IMR-90 (cell line): ENCODE measurements at regions not wholly inside any gene's neighbourhood (a gene's known extent, or its start where the extent isn't known, plus 50 kb on each side); places are given as distances from the start of the nearest gene placed in this dataset.

ENCODE experiments used
- ATAC-seq: fragments of 200-7000 bp; cut with Tn5 transposase; 2 replicates; pipeline ENCODE4 v1.9.1; 2020; ENCODE audit warnings: low read depth, mild to moderate bottlenecking, moderate library complexity
- BruUV-seq: library from RNA; stranded (reverse); fragments of 400-500 nt; replicated peaks from 2 replicates; lab custom pipeline; 2021; lab: Mats Ljungman, UMichigan
- CTCF ChIA-PET: fragments of 300-600 bp; formaldehyde crosslinking; extraction: SDS; loops from one replicate; lab custom pipeline; 2021; ENCODE audit warnings: antibody characterized with exemption; lab: Yijun Ruan, JAX
- POLR2A ChIA-PET: fragments of 300-600 bp; sonication (Branson Sonifier 250); formaldehyde crosslinking; loops from one replicate; lab custom pipeline; 2022; ENCODE audit warnings: antibody characterized with exemption; ENCODE audit not compliant: unreplicated experiment; lab: Charles Lee
- DNase-seq: peaks from one replicate; pipeline ENCODE4 v3.0.0; 2013
- H2AFZ ChIP-seq: replicated peaks from 2 replicates; pipeline ENCODE3; 2013; ENCODE audit warnings: low read length, mild to moderate bottlenecking; ENCODE audit not compliant: poor library complexity
- H2AK5ac ChIP-seq: 2 replicates; pipeline ENCODE4 v1.6.1; 2013; ENCODE audit warnings: low read depth, low read length, inconsistent platforms
- H2AK9ac ChIP-seq: replicated peaks from 2 replicates; pipeline ENCODE3; 2013; ENCODE audit warnings: mild to moderate bottlenecking, low read depth, low read length, moderate library complexity; ENCODE audit not compliant: poor library complexity
- H2BK120ac ChIP-seq: 2 replicates; pipeline ENCODE4 v1.6.1; 2013; ENCODE audit warnings: low read depth, low read length, inconsistent platforms
- H2BK15ac ChIP-seq: 3 replicates; pipeline ENCODE4 v1.6.1; 2013; ENCODE audit warnings: low read depth, low read length, inconsistent platforms
- H2BK20ac ChIP-seq: 2 replicates; pipeline ENCODE4 v1.6.1; 2013; ENCODE audit warnings: low read depth, mild to moderate bottlenecking, inconsistent platforms, low read length, moderate library complexity
- H2BK5ac ChIP-seq: 2 replicates; pipeline ENCODE4 v1.6.1; 2013; ENCODE audit warnings: mild to moderate bottlenecking, low read depth, low read length, inconsistent platforms; ENCODE audit not compliant: poor library complexity, severe bottlenecking
- H3K14ac ChIP-seq: replicated peaks from 2 replicates; pipeline ENCODE4 v1.6.1; 2013; ENCODE audit warnings: low read depth, low read length, inconsistent platforms
- H3K18ac ChIP-seq: 2 replicates; pipeline ENCODE4 v1.6.1; 2013; ENCODE audit warnings: low read depth, low read length, control low read depth
- H3K23ac ChIP-seq: 2 replicates; pipeline ENCODE4 v1.6.1; 2013; ENCODE audit warnings: low read depth, low read length, inconsistent platforms
- H3K27ac ChIP-seq: 2 replicates; pipeline ENCODE4 v1.5.1; 2013; ENCODE audit warnings: mild to moderate bottlenecking, control low read depth, low read length; ENCODE audit not compliant: insufficient read depth
- H3K27me3 ChIP-seq: 2 replicates; pipeline ENCODE4 v1.6.1; 2013; ENCODE audit warnings: low read length; ENCODE audit not compliant: control insufficient read depth, insufficient read depth
- H3K36me3 ChIP-seq: 2 replicates; pipeline ENCODE4 v1.6.1; 2013; ENCODE audit warnings: low read length, mixed read lengths; ENCODE audit not compliant: control insufficient read depth, insufficient read depth
- H3K4ac ChIP-seq: 2 replicates; pipeline ENCODE4 v1.6.1; 2013; ENCODE audit warnings: low read depth, low read length, inconsistent platforms
- H3K4me1 ChIP-seq: 2 replicates; pipeline ENCODE4 v1.6.1; 2013; ENCODE audit warnings: low read length, mixed read lengths; ENCODE audit not compliant: control insufficient read depth, insufficient read depth
- H3K4me2 ChIP-seq: 2 replicates; pipeline ENCODE4 v1.6.1; 2013; ENCODE audit warnings: low read depth, mild to moderate bottlenecking, control low read depth, low read length, moderate library complexity
- H3K4me3 ChIP-seq: 2 replicates; pipeline ENCODE4 v1.5.1; 2013; ENCODE audit warnings: low read depth, mild to moderate bottlenecking, control low read depth, low read length, moderate library complexity; ENCODE audit not compliant: insufficient read depth
- H3K56ac ChIP-seq: 2 replicates; pipeline ENCODE4 v1.6.1; 2013; ENCODE audit warnings: low read length, inconsistent platforms; ENCODE audit not compliant: insufficient read depth; ENCODE audit errors: extremely low read depth
- H3K79me1 ChIP-seq, 2 experiments: 2 replicates each; pipeline ENCODE4 v1.6.1; 2013; ENCODE audit warnings: low read length in 2 of 2, inconsistent platforms in 1 of 2, low read depth in 1 of 2
- H3K9ac ChIP-seq: 2 replicates; pipeline ENCODE4 v1.6.1; 2013; ENCODE audit warnings: low read depth, low read length, control low read depth
- H3K9me1 ChIP-seq: 2 replicates; pipeline ENCODE4 v1.6.1; 2013; ENCODE audit warnings: low read length, inconsistent platforms; ENCODE audit not compliant: insufficient read depth
- H3K9me3 ChIP-seq: 2 replicates; pipeline ENCODE4 v1.6.1; 2013; ENCODE audit warnings: low read length; ENCODE audit not compliant: control insufficient read depth, insufficient read depth
- H4K20me1 ChIP-seq: 2 replicates; pipeline ENCODE4 v1.6.1; 2013; ENCODE audit warnings: low read length, inconsistent platforms; ENCODE audit not compliant: insufficient read depth
- H4K5ac ChIP-seq: 2 replicates; pipeline ENCODE4 v1.6.1; 2013; ENCODE audit warnings: mild to moderate bottlenecking, low read depth, low read length, control low read depth
- H4K8ac ChIP-seq, 2 experiments: 2 replicates each; pipeline ENCODE4 v1.6.1; 2013; ENCODE audit warnings: low read depth in 2 of 2, low read length in 2 of 2, control low read depth in 1 of 2, inconsistent platforms in 1 of 2
- H4K91ac ChIP-seq: 2 replicates; pipeline ENCODE4 v1.6.1; 2013; ENCODE audit warnings: low read depth, low read length, inconsistent platforms; ENCODE audit not compliant: insufficient read depth
- BHLHE40 ChIP-seq: fragments of 150-350 bp; IDR thresholded peaks from 2 replicates; pipeline ENCODE4 v1.6.1; 2016; ENCODE audit warnings: mild to moderate bottlenecking, low read depth, low read length
- CEBPB ChIP-seq: IDR thresholded peaks from 2 replicates; pipeline ENCODE4 v1.6.1; 2012; ENCODE audit warnings: low read depth, low read length, improper control_type of control experiment
- CHD1 ChIP-seq: IDR thresholded peaks from 2 replicates; pipeline ENCODE4 v1.6.1; 2012; ENCODE audit warnings: low read depth, low read length, improper control_type of control experiment
- FOS ChIP-seq: fragments of 150-350 bp; IDR thresholded peaks from 2 replicates; pipeline ENCODE4 v1.6.1; 2016; ENCODE audit warnings: low read depth, low read length
- MAFK ChIP-seq: IDR thresholded peaks from 2 replicates; pipeline ENCODE4 v1.6.1; 2012; ENCODE audit warnings: low read depth, low read length, improper control_type of control experiment
- MAZ ChIP-seq: IDR thresholded peaks from 2 replicates; pipeline ENCODE4 v1.6.1; 2012; ENCODE audit warnings: low read depth, mild to moderate bottlenecking, low read length, improper control_type of control experiment, moderate library complexity, borderline replicate concordance
- MXI1 ChIP-seq: IDR thresholded peaks from 2 replicates; pipeline ENCODE4 v1.6.1; 2012; ENCODE audit warnings: low read depth, mild to moderate bottlenecking, low read length, moderate library complexity, borderline replicate concordance
- NFE2L2 ChIP-seq: fragments of 150-350 bp; IDR thresholded peaks from 2 replicates; pipeline ENCODE4 v1.6.1; 2016; ENCODE audit warnings: low read depth, mild to moderate bottlenecking, low read length
- POLR2A ChIP-seq: IDR thresholded peaks from 2 replicates; pipeline ENCODE4 v1.6.1; 2012; ENCODE audit warnings: mild to moderate bottlenecking, low read depth, low read length
- RAD21 ChIP-seq: IDR thresholded peaks from 2 replicates; pipeline ENCODE4 v1.6.1; 2012; ENCODE audit warnings: low read length, improper control_type of control experiment
- RCOR1 ChIP-seq: IDR thresholded peaks from 2 replicates; pipeline ENCODE4 v1.6.1; 2012; ENCODE audit warnings: mild to moderate bottlenecking, low read length, improper control_type of control experiment; ENCODE audit not compliant: insufficient replicate concordance
- RFX5 ChIP-seq: IDR thresholded peaks from 2 replicates; pipeline ENCODE4 v1.8.0; 2012; ENCODE audit warnings: low read depth, mild to moderate bottlenecking, low read length, moderate library complexity
- SMC3 ChIP-seq: fragments of 150-350 bp; IDR thresholded peaks from 2 replicates; pipeline ENCODE4 v1.6.1; 2016; ENCODE audit warnings: low read depth, mild to moderate bottlenecking, antibody characterized with exemption, low read length, moderate library complexity
- WGBS, 2 experiments: methylation state at CpG; one replicate each; pipeline versions ENCODE4 v1.1.5 to v1.1.7; 2013; ENCODE audit warnings: missing lambda C conversion rate in 2 of 2; ENCODE audit not compliant: insufficient read length in 1 of 2; ENCODE audit errors: extremely low coverage in 2 of 2; 5-methylcytosine and 5-hydroxymethylcytosine counted together
- dilution Hi-C: fragments of 300-500 bp; cut with HindIII; formaldehyde crosslinking; loops from one replicate; pipeline ENCODE4 v1.14.3; 2018; ENCODE audit warnings: low sequenced_read_pairs; ENCODE audit not compliant: unreplicated experiment
- in situ Hi-C: fragments of 300-500 bp; cut with MboI; formaldehyde crosslinking; loops from 3 replicates; pipeline ENCODE4 v1.14.3; 2019; ENCODE audit warnings: low sequenced_read_pairs, inconsistent platforms, mixed read lengths
- intact Hi-C: fragments of 100-400 bp; cut with micrococcal nuclease; formaldehyde crosslinking; loops from 2 replicates; pipeline ENCODE4 v1.10.0; 2022
- TF ChIP-seq, protein P1 (sequence below): conservative IDR thresholded peaks from 2 replicates; pipeline ENCODE4 v1.5.1; 2012; ENCODE audit warnings: mild to moderate bottlenecking, low read depth, low read length, improper control_type of control experiment
- TF ChIP-seq, protein P2 (sequence below): fragments of 150-350 bp; IDR thresholded peaks from 2 replicates; pipeline ENCODE4 v1.6.1; 2017; ENCODE audit warnings: mild to moderate bottlenecking, antibody characterized with exemption, low read length, low read depth
- TF ChIP-seq, protein P3 (sequence below): fragments of 150-350 bp; IDR thresholded peaks from 2 replicates; pipeline ENCODE4 v1.6.1; 2016; ENCODE audit warnings: low read depth, mild to moderate bottlenecking, low read length, moderate library complexity, borderline replicate concordance

DNA sequence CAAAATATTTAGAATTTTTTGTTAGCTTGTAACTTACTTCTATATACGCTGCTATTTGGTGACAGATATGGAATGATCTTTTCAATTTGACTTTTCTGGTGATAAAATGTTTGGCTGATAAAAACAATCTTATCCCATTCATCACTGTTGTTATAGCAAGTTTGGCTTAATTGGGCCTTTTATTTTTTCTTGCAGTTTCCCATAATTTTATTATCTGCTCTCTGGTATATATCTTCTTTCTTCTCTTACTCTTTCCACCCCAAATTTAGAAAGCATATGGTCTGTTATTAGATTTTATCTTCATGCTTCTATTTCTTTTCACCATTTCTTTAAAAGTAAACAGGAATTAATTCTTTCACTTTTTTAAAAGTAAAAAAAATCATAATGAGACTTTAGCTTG lies 474.4 kb downstream of the TLE1 start:
- Histone ChIP-seq H3K9me1 (no peaks in the 10 kb centered on the region), H3K9ac (no peak overlapping the region), H3K79me1 (no peaks in the 10 kb centered on the region), H3K4ac (no peak overlapping the region), H4K91ac (no peak overlapping the region), H3K27me3 (peaks cover 2% of the 10 kb centered on the region; the same call in 1 of the 2 replicates), H4K20me1 (no peaks in the 10 kb centered on the region), H3K4me1 (no peaks in the 10 kb centered on the region), H2BK15ac (no peak overlapping the region), H3K18ac (no peak overlapping the region), H4K5ac (no peak overlapping the region), H3K4me3 (no peak overlapping the region), H2BK5ac (no peak overlapping the region), H3K23ac (no peak overlapping the region), H2BK20ac (no peak overlapping the region), H3K27ac (no peak overlapping the region), H2AK5ac (no peak overlapping the region), H4K8ac (no peak overlapping the region), H3K36me3 (no peaks in the 10 kb centered on the region), H3K56ac (no peak overlapping the region), H2BK120ac (no peak overlapping the region), H3K4me2 (no peak overlapping the region), H3K9me3 (no peaks in the 10 kb centered on the region), H2AK9ac (no peak overlapping the region), H2AFZ (no peak overlapping the region), H3K14ac (no peak overlapping the region)
- no peak for TF ChIP-seq BHLHE40
- no peak for TF ChIP-seq NFE2L2
- TF ChIP-seq SMC3 = no peak
- TF ChIP-seq, protein P1, sequence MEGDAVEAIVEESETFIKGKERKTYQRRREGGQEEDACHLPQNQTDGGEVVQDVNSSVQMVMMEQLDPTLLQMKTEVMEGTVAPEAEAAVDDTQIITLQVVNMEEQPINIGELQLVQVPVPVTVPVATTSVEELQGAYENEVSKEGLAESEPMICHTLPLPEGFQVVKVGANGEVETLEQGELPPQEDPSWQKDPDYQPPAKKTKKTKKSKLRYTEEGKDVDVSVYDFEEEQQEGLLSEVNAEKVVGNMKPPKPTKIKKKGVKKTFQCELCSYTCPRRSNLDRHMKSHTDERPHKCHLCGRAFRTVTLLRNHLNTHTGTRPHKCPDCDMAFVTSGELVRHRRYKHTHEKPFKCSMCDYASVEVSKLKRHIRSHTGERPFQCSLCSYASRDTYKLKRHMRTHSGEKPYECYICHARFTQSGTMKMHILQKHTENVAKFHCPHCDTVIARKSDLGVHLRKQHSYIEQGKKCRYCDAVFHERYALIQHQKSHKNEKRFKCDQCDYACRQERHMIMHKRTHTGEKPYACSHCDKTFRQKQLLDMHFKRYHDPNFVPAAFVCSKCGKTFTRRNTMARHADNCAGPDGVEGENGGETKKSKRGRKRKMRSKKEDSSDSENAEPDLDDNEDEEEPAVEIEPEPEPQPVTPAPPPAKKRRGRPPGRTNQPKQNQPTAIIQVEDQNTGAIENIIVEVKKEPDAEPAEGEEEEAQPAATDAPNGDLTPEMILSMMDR = no peak
- no peak for TF ChIP-seq MAZ
- no peak for TF ChIP-seq POLR2A
- no peak for TF ChIP-seq MAFK
- no peak for TF ChIP-seq FOS
- no peak for TF ChIP-seq RAD21
- TF ChIP-seq CHD1 = no peak
- no peak for TF ChIP-seq RFX5
- TF ChIP-seq, protein P2, sequence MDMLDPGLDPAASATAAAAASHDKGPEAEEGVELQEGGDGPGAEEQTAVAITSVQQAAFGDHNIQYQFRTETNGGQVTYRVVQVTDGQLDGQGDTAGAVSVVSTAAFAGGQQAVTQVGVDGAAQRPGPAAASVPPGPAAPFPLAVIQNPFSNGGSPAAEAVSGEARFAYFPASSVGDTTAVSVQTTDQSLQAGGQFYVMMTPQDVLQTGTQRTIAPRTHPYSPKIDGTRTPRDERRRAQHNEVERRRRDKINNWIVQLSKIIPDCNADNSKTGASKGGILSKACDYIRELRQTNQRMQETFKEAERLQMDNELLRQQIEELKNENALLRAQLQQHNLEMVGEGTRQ = no peak
- TF ChIP-seq MXI1 = no peak
- TF ChIP-seq RCOR1 = no peak
- TF ChIP-seq, protein P3, sequence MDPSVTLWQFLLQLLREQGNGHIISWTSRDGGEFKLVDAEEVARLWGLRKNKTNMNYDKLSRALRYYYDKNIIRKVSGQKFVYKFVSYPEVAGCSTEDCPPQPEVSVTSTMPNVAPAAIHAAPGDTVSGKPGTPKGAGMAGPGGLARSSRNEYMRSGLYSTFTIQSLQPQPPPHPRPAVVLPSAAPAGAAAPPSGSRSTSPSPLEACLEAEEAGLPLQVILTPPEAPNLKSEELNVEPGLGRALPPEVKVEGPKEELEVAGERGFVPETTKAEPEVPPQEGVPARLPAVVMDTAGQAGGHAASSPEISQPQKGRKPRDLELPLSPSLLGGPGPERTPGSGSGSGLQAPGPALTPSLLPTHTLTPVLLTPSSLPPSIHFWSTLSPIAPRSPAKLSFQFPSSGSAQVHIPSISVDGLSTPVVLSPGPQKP = no peak
- TF ChIP-seq CEBPB = no peak
- dilution Hi-C loops (no loop called here), in situ Hi-C loops (no loop called here), intact Hi-C loops (no loop called here)
- DNase-seq (no peak), ATAC-seq (no peak)
- ChIA-PET POLR2A (no interaction called here), CTCF (interaction anchor here (0.6 kb wide), 1 partner anchor 17 kb away, joined by 3 read pairs; no protein-coding TSS in a partner anchor)
- no TSS peak for BruUV-seq
- no CpG with 5 or more reads among the region's 1 CpG for WGBS, 2 experiments
